ENCODE measurements at regions not wholly inside any gene's neighbourhood (a gene's known extent, or its start where the extent isn't known, plus 50 kb on each side); places are given as distances from the start of the nearest gene placed in this dataset.

DNA sequence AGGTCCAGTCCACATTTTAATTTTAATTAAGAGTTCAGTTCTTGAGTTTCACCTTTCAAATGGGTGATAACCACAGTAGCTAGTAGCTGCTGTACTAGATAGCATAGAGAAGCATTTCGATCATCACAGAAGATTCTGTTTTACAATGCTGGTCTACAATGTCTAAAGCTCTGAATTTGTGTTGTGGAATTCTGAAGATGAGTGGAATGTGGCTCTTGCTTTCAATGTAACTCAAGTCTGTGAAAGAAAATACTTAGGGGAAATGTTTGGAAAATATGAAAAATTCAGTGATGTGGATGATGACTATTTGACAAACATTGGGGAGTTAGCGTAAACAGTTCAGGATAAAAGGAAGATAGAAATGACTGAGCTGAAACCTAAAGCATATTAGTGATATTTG, 139.4 kb downstream of the GNAT3 start:
- H3K4me3 ChIP-seq (ENCODE audit: low read depth, low read length): no peak overlapping the region
- TF ChIP-seq CTCF (IDR thresholded peaks at IDR 0.05; ENCODE audit: low read depth, low read length): no peak
- no peak for DNase-seq (ENCODE audit: low read depth)

DNA sequence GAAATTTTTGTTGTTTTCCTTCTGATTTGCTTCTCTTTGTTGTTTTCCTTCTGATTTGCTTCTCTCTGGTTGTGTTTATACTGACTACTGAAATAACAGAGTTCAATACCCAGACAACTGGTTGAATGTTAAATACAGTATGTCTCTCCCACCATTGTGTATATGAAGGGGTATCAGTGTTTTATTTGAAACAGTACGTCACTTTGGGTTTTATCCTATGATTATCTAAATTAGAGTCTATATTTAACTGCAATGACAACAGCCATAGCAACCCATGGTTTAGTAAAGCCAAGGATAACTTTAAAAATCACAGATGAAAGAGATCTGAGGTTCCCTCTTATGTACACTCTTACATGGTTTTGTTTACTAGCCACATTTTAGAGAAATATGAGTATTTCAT, 141.3 kb downstream of the GNAT3 start:
- TF ChIP-seq, protein P1, sequence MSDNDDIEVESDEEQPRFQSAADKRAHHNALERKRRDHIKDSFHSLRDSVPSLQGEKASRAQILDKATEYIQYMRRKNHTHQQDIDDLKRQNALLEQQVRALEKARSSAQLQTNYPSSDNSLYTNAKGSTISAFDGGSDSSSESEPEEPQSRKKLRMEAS (IDR thresholded peaks at IDR 0.05; ENCODE audit: low read depth, low read length): no peak
- TF ChIP-seq POLR2A (IDR thresholded peaks at IDR 0.05; ENCODE audit: extremely low read depth, insufficient read length) (no peak), MYC (IDR thresholded peaks at IDR 0.05; ENCODE audit: low read depth, low read length) (no peak), CTCF (IDR thresholded peaks at IDR 0.05; ENCODE audit: low read depth, low read length) (no peak)
- H3K4me3 ChIP-seq (ENCODE audit: low read depth, low read length): no peak overlapping the region
- no peak for DNase-seq (ENCODE audit: low read depth)

- DNase-seq (ENCODE audit: low read depth): no peak
Observed at GRCh38 chr7:80369321-80369720, 142.5 kb downstream of the GNAT3 start.

DNA sequence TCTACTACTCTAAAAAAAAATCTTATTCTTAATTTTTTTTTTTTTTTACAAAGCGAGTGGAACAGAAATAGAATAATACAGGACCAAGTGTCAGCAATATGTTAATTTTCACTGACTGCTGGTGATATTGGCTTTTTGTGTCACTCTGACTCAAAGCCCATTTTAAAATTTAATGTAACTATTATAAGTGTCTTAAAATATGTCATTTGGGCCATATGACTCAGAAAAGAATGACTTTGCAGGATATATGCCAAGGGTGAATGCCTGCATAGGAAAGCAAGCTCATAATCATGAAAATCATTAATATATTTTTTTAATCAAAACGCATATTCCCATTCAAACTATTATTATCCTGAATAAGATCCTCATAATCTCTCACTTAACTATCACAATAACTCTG, 149.2 kb downstream of the GNAT3 start:
- no peak for DNase-seq (ENCODE audit: low read depth)
- TF ChIP-seq POLR2A (IDR thresholded peaks at IDR 0.05; ENCODE audit: extremely low read depth, insufficient read length): no peak
- H3K4me3 ChIP-seq (ENCODE audit: low read depth, low read length): no peak overlapping the region

More at GRCh38 chr7:80369321-80369720, 142.5 kb downstream of the GNAT3 start:
- H3K4me3 ChIP-seq (ENCODE audit: low read depth, low read length): no peak overlapping the region
- TF ChIP-seq MYC (IDR thresholded peaks at IDR 0.05; ENCODE audit: low read depth, low read length) (no peak), POLR2A (IDR thresholded peaks at IDR 0.05; ENCODE audit: extremely low read depth, insufficient read length) (no peak), CTCF (IDR thresholded peaks at IDR 0.05; ENCODE audit: low read depth, low read length) (no peak)
- TF ChIP-seq, protein P1 (IDR thresholded peaks at IDR 0.05; ENCODE audit: low read depth, low read length): no peak

DNA sequence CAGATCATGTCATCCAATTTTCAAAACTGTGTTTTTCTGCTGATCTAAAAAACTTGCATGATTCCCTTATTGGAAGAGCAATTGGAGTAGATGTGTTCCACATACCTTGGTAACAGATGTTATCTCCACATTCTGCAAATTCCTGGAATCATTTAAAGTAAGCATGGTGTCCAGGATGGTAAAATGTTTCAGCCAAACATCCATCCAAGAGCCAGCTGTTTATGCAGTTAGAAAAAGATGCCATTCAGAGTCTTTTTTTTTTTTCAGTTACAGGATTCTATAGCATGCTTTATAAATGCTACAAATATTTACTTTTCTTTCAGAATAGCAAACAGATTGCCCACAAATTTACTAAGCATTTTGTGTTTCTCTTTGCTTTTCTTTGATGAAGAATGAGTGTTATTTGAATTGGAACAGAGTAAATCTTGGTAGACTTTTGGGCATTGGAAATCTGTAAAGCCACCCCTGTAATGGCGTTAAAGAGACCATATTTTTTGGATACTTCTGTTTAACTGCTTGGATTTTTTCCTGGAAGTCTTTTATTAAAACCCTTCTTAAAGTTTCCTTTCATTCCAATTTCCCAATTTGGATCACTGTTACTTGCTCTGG, 149.8 kb downstream of the GNAT3 start:
- no peak overlapping the region for H3K4me3 ChIP-seq (ENCODE audit: low read depth, low read length)
- TF ChIP-seq CTCF (IDR thresholded peaks at IDR 0.05; ENCODE audit: low read depth, low read length) (no peak), POLR2A (IDR thresholded peaks at IDR 0.05; ENCODE audit: extremely low read depth, insufficient read length) (no peak), MYC (IDR thresholded peaks at IDR 0.05; ENCODE audit: low read depth, low read length) (no peak)
- TF ChIP-seq, protein P1 (IDR thresholded peaks at IDR 0.05; ENCODE audit: low read depth, low read length): no peak
- DNase-seq (ENCODE audit: low read depth): no peak

DNA sequence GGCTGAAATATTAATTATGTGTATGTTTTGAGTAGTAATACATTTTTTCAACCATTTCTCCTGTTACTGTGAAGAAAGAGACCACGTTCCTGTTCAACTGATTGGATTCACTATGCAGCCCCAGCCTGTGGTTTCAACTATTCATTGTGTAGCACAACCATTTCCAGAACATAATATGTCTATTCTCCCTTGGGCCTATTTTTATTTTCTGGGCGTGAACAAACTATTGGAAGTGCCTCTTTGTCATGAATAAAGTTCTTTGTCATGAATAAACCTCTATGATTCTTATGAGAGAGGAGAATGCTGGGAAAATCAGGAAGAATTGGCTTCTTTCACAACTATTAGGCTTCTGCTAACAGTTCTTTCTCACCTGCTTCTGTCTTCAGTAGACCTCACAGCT, 152.4 kb downstream of the GNAT3 start:
- DNase-seq (ENCODE audit: low read depth): no peak
- TF ChIP-seq, protein P1 (IDR thresholded peaks at IDR 0.05; ENCODE audit: low read depth, low read length): no peak
- no peak for TF ChIP-seq MYC (IDR thresholded peaks at IDR 0.05; ENCODE audit: low read depth, low read length)
- TF ChIP-seq CTCF (IDR thresholded peaks at IDR 0.05; ENCODE audit: low read depth, low read length): no peak
- no peak for TF ChIP-seq POLR2A (IDR thresholded peaks at IDR 0.05; ENCODE audit: extremely low read depth, insufficient read length)
- H3K4me3 ChIP-seq (ENCODE audit: low read depth, low read length): no peak overlapping the region
